ENCODE measurements at regions not wholly inside any gene's neighbourhood (a gene's known extent, or its start where the extent isn't known, plus 50 kb on each side); places are given as distances from the start of the nearest gene placed in this dataset.
A peak's percentile ranks its signal among the peaks of the same experiment; 100 is the strongest.

DNA sequence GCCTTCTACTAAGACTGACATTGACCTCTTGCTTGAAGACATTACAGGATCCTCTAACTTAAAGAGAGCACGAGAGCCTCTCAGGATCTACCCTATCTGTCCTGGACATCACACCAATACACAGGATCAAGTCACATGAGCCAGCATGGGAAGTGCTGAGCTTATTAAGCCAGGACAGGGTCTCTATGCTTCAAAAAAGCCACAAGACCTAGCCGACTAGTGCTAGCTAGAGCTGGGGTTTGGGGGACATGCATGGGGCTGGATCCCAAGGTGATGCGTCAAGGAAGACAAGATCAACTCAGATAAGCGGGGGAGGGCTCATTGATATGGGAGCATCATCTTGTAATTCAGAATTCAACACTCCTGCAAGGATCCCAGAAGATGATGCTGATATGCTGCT lies 167.2 kb upstream of the TAB2 start:
- no peak for DNase-seq

DNA sequence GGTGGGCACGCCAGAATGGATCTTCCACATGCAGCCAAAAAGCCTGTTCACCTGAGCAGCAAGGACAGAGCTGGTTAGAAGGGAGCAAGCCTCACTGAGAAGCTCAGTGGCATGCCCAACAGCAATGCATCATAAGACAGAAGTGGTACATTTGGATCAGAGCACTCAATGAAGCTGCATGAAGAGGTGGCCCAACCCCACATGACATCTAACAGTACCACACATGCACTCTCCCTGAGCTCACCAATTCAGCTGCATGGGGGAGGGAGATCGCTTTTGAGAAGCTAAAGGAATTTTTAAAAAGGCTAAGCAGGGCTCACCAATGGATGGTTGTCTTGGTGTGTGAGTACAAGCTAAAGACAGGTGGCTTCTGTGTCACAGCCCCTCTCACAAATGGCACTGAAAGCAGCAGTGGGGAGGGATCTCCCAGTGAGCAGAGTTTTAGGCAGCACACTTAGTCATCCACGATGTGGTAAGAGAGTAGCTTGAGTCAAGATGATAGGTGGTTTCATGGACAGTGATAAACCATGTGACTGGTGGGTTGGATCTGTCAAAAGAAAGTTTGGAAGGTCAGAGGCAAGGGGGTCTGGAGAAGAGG lies 166.6 kb upstream of the TAB2 start:
- no peak for DNase-seq

DNA sequence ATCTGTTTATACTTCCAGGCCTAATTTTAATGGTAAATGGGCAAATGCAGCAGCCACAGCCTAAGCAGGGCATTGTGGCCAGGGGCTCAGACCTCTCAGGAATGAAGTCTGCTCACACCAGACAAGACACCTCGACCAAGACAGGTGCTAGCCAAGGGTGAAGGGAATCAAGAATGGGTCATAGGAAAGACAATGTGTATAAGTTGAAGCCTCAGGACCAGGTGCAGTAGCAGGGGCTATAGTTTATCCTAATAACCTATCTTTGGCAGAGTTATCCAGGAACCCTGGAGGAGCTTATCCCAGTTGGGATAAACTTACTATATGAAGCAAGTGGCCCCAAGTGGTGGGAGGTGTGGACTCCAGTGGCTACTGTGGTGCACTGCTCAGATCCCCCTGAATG lies 165.0 kb upstream of the TAB2 start:
- DNase-seq: no peak

DNA sequence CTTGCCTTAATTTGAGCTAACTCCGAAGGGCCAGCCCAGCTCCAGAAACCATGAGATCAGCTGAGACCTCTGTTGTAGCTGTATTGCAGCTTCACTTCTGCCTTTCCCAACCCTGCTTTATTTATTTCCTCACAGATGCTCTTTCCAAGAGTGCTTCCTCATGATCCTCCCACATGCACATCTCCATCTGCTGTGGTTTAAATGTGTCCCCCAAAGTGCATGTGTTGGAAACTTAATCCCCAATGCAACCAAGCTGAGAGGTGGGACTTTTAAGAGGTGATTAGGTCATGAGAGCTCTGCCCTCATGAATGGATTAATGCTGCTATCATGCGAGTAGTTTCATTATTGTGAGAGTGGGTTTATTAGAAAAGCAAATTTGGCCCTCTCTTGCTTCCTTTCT lies 164.4 kb upstream of the TAB2 start:
- no peak for DNase-seq

DNA sequence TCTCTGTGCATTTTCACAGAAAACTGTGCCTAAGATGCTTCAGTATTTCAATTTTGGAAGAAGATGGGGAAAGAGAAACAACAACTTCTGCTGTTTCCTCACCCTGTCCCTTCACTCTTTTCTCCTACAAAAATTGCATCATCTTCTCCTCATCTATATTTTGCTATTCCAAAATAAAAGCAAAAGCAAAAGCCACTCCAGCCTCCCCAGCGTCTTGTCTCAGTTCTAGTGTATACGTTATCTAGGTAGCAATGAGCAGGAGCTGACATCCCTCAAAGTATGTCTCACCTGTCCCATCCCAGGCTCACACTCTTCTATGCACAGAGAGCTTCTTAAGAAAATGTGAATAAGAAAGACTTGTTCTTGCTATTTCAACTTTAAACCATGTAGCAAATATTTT lies 163.8 kb upstream of the TAB2 start:
- no peak for DNase-seq

GRCh38 chr6:149154261-149154821 lies 163.2 kb upstream of the TAB2 start:
- no peak for DNase-seq

GRCh38 chr6:149157126-149157525 lies 160.4 kb upstream of the TAB2 start:
- DNase-seq: no peak

DNA sequence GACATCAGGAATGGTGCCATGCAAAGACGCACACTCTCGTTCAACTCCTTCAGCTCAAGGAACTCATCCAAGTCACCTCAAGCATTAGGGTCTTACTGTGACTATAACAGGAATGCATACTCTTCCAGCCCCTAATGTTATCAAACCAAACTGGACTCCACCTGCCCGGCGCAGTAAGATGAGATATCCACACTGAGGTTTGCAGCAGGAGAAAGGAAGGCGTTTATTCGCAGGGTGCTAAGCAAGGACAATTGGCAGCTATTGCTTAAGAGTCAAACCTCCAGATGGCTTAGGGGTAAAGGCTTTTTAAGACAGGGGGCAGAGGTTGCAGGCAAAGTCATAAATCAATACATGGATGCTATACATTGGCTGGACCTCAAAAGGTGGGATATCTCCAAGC lies 159.4 kb upstream of the TAB2 start:
- DNase-seq: no peak

DNA sequence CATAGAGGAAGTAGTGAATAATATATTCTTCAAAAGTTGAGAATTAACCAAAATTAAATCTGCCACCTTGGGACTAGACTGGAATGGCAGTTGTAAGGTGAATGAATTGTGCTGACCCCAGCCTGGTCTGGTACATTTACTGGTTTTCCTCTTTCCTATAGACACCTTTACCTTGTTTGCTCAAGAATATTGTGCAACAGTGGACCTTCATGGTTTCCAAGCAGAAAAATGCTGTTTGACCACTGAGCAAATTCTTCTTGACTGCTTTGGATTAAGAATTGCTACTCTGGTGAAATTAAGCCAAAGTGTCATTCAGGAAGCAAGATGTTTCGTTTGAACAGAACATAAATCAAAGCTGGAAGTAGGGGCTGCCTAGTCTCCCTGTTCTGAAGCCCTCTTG lies 156.6 kb upstream of the TAB2 start:
- DNase-seq: no peak

DNA sequence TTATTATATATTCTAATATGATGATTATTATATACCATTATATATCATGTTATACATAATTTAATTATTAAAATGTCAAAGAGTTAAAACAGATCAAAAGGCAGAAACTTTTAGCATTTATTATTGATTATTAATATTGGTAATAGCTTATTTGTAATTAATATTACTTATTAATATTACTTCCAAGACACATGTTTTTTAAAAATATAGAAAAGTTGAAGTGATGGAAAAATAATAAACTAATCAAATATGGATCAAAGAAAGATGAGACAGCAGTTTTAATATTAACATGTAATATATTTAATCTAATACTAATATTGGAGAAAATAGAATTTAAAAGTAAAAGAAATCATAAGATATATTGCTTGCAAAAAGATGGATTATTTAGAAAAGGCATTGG lies 154.6 kb upstream of the TAB2 start:
- DNase-seq: no peak

- DNase-seq: no peak
These were observed 153.2 kb upstream of the TAB2 start for GRCh38 chr6:149164199-149164750.

- DNase-seq: peak in 1 of 2 experiments; percentile 3
These were observed 151.2 kb upstream of the TAB2 start for GRCh38 chr6:149166336-149166735.

DNA sequence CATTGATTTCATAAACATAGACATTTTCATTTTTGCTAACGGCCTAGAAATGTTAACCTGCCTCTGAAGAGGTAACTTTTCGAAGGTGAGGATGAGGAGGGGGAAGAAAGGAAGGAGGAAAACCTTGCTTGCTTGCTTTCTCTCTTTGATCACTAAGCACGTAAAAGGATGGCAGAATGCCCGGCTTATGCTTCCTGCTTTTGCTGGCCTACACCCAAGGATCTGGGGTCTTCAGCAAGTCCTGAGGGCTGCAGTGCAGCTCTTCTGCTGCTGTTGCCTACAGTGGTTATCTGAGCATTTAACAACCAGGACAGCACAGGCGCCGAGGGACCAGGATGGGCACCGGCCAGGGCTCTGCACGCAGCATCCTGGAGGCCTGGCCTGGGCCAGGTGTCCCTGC lies 150.8 kb upstream of the TAB2 start:
- peak; percentile 7 to 41 for DNase-seq

DNA sequence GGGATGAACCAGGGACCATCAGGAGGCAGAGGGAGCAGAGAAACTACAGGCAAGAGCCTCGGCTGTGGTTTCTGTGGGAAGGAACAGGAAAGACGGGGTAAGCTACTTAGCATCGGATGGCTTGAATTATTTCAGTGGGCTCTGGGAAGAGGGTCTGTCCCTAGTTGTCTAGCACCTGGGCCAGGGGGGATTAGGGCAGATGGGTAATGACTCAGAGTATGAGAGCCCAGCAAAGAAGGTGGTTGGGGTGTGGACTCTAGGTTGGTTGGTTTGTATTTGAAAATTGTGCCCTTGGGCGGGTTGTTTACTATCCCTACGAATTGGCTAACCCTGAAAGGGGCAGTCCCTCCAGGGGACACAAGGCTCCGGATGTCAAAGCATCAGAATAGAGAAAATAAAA lies 148.5 kb upstream of the TAB2 start:
- no peak for DNase-seq

GRCh38 chr6:149169761-149170511 lies 147.6 kb upstream of the TAB2 start:
- DNase-seq: no peak

DNA sequence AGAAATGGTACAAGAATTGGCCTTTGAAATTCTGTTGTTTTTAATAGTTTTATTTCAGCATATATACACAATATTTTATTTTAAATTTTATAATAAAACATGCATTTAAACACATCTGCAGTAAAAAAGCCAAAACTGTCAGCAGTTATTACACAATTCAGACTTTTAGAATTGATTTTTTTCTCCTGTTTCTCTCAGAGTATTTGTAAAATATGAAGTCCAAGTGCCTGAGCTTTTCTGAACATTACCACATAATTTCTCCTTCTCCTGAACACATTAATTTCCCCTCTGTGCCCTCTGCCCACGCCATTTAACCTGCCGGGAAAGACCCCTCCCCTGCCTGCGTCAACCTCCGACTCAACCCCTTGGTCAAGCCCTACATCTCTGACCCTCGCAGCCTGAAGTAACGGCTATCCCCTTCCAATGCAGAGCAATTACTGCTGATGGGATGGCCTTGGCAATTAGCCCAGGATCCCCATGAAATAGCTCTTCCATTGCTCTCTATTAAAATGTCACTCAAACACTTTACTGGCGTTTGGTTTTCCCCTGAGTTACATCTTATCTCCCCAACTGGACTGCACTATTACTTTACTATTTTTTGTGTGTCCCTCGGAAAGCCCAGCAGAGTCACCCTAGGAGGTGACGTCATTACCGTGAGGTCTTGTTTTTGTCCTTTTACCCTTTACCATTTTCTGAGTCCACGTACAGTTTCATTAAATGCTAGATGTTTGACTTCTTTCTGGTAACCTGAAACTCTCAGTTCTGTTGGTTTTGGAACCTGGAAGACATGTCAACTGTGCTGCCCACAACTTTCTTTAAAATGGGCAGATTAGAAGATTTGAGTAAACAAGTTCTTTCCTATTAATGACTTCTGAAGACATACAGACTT lies 146.7 kb upstream of the TAB2 start:
- no peak for DNase-seq

- no peak for DNase-seq
These were observed 144.3 kb upstream of the TAB2 start for GRCh38 chr6:149173222-149173621.

GRCh38 chr6:149174962-149175361 lies 142.6 kb upstream of the TAB2 start:
- no peak for DNase-seq

- peak; percentile 35 to 79 for DNase-seq
These were observed 140.4 kb upstream of the TAB2 start for GRCh38 chr6:149176971-149177667.

DNA sequence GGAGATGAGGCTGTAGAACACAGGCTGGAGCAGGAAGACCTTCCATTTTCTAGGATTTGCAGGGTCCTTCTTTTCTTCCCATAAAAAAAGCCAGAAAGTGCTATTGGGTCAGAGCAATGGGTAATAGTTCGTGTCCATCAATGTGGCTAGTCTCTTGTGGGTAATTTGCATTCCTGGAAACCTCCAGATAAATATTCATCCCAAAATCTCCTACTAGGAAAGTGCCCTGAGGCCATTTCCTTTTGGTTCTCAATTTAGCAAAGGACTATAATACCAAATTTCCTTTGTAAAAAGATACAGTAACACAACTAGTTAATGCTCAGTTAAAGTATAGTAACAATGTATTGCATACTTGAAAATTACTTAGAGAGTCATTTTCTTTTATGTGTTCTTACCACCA lies 138.1 kb upstream of the TAB2 start:
- no peak for DNase-seq

DNA sequence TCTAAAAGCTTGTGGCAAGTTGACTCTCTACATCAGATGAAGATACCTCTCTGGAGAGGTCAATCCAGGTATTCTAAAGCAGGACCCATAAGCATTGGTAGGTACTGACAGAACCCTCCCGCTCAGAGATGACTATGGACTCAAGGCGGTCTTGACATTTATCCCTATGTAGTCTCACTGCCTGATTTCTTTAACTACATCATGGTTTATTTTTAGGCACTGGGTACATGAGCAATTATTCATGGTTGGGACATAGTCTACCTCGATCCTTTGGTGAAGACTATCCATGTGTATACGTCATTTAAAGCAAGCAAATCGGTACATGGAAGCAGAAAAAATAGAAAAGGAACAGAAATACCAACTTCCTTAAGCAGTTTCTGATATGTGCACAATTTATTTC lies 136.2 kb upstream of the TAB2 start:
- no peak for DNase-seq

DNA sequence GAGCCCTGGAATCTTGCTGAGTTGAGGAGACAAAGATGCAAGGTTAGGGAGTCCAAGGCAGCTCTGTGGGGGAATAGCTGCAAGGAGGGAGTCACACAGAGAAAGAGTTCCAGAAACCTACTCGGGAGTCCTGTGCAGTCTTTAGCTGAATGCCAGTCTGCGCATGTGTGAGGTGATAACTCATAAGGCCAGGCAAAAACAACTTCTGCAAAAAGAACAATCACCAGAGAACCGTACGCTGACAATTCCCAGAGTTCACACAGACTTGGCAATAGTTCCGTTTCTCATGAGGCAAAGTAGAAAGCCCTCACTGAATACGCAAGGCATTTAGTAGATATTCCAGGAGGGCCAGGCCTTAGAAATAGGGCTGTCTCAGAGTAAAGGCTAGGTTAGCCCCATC lies 135.2 kb upstream of the TAB2 start:
- DNase-seq: no peak

- no peak for DNase-seq
These were observed 133.0 kb upstream of the TAB2 start for GRCh38 chr6:149184523-149184922.
